PFSK-1 (cell line): ENCODE measurements at regions not wholly inside any gene's neighbourhood (a gene's known extent, or its start where the extent isn't known, plus 50 kb on each side); places are given as distances from the start of the nearest gene placed in this dataset.

ENCODE experiments used
- REST ChIP-seq, 2 experiments: IDR thresholded peaks; 2 replicates each; pipeline versions ENCODE4 v1.6.1 to v1.8.0; 2011 to 2012; ENCODE audit warnings: low read depth in 2 of 2, low read length in 2 of 2, control low read depth in 1 of 2, inconsistent platforms in 1 of 2, mild to moderate bottlenecking in 1 of 2, moderate library complexity in 1 of 2; ENCODE audit not compliant: insufficient read depth in 1 of 2
- SIN3A ChIP-seq: IDR thresholded peaks from 2 replicates; pipeline ENCODE4 v1.6.1; 2012; ENCODE audit warnings: mild to moderate bottlenecking, low read length, moderate library complexity, borderline replicate concordance; ENCODE audit not compliant: insufficient read depth

- TF ChIP-seq SIN3A (no peak), REST (IDR thresholded peaks at IDR 0.05; ENCODE audit: insufficient read depth in 1 of 2, low read depth in 2 of 2, low read length in 2 of 2) (no peak)
Observed at GRCh38 chr18:64850791-64851190, 701.9 kb upstream of the LINC00305 start.
